Body of pancreas (tissue), 4 donors: ENCODE measurements at regions not wholly inside any gene's neighbourhood (a gene's known extent, or its start where the extent isn't known, plus 50 kb on each side); places are given as distances from the start of the nearest gene placed in this dataset.

Source experiments
- ATAC-seq: fragments of 150-250 bp; one replicate; pipeline ENCODE4 v1.9.1; 2016
- DNase-seq, 4 donors: peaks; one replicate each; pipeline ENCODE4 v3.0.0-alpha.2; 2019
- H3K27ac ChIP-seq, 4 donors: fragments of 200-600 bp; sonication (generic); 1 replicate in 3 of 4; 2 replicates in 1 of 4; pipeline versions ENCODE4 v1.5.1 to v1.6.1; 2016 to 2019; ENCODE audit warnings: mild to moderate bottlenecking in 1 of 4, mixed read lengths in 1 of 4, moderate library complexity in 1 of 4
- H3K27me3 ChIP-seq, 2 donors: fragments of 200-600 bp; sonication (generic); one replicate each; pipeline ENCODE4 v1.6.0; 2016; ENCODE audit warnings: mild to moderate bottlenecking in 1 of 2
- H3K36me3 ChIP-seq, 2 donors: fragments of 200-600 bp; sonication (generic); replicated peaks in 1 of 2; 2 replicates each; pipeline ENCODE4 v1.5.1; 2016; ENCODE audit warnings: low read depth in 2 of 2; ENCODE audit not compliant: insufficient read depth in 1 of 2
- H3K4me1 ChIP-seq: fragments of 200-600 bp; sonication (generic); one replicate; pipeline ENCODE4 v1.6.0; 2016
- H3K4me3 ChIP-seq, 2 donors: fragments of 200-600 bp; sonication (generic); 1 replicate in 1 of 2; 2 replicates in 1 of 2; pipeline ENCODE4 v1.5.1; 2016 to 2019
- H3K9me3 ChIP-seq, 3 donors: fragments of 200-600 bp; sonication (generic); 1 replicate in 2 of 3; 2 replicates in 1 of 3; pipeline ENCODE4 v1.5.1; 2016
- CTCF ChIP-seq, 7 experiments: fragments of 450-650 bp in 4 of 7; fragments of 200-600 bp in 3 of 7; sonication (generic) in 3 of 7; IDR thresholded peaks; one replicate each; pipeline ENCODE4 v1.5.1; 2016 to 2019; ENCODE audit warnings: antibody characterized with exemption in 7 of 7
- POLR2A ChIP-seq, 3 donors: fragments of 450-650 bp; IDR thresholded peaks; one replicate each; pipeline ENCODE4 v1.6.1; 2016; ENCODE audit warnings: antibody characterized with exemption in 3 of 3, mild to moderate bottlenecking in 2 of 3
- WGBS, 2 donors: methylation state at CpG; one replicate each; pipeline ENCODE4 v1.1.5; 2017; 5-methylcytosine and 5-hydroxymethylcytosine counted together
- intact Hi-C: fragments of 100-400 bp; cut with DNase I; formaldehyde crosslinking; loops from one replicate; pipeline ENCODE4 v1.15.1; 2023

- Histone ChIP-seq H3K27ac (no peak overlapping the region), H3K4me3 (no peak overlapping the region), H3K9me3 (no peaks in the 10 kb centered on the region), H3K36me3 (no peaks in the 10 kb centered on the region), H3K27me3 (no peaks in the 10 kb centered on the region), H3K4me1 (no peaks in the 10 kb centered on the region)
- WGBS, 2 donors: 63 to 74% methylated on average over 4 of the region's 4 CpGs
- DNase-seq (no peak), ATAC-seq (peak; percentile 56)
- intact Hi-C loops: no loop called here
- no peak for TF ChIP-seq CTCF (IDR thresholded peaks at IDR 0.05)
Observed at GRCh38 chr13:80436571-80437169, 95.7 kb upstream of the SPRY2 start.

GRCh38 chr13:80430561-80430960 is 89.6 kb upstream of the SPRY2 start:
- Histone ChIP-seq H3K4me1 (no peaks in the 10 kb centered on the region), H3K27me3 (no peaks in the 10 kb centered on the region), H3K9me3 (no peaks in the 10 kb centered on the region), H3K27ac (no peak overlapping the region), H3K4me3 (no peak overlapping the region), H3K36me3 (no peaks in the 10 kb centered on the region)
- no peak for ATAC-seq
- no peak for DNase-seq
- TF ChIP-seq CTCF (IDR thresholded peaks at IDR 0.05): no peak
- intact Hi-C loops: no loop called here

GRCh38 chr13:80428349-80429096 is 87.6 kb upstream of the SPRY2 start:
- H3K9me3 ChIP-seq: peaks cover 0 to 8% (median 0%) of the 10 kb centered on the region in 3 donors
- H3K4me1 ChIP-seq: no peaks in the 10 kb centered on the region
- H3K27me3 ChIP-seq: no peaks in the 10 kb centered on the region
- 81 to 84% methylated on average over 3 of the region's 3 CpGs for WGBS, 2 donors
- H3K4me3 ChIP-seq: no peak overlapping the region
- H3K27ac ChIP-seq: no peak overlapping the region
- no peak for ATAC-seq
- TF ChIP-seq POLR2A (IDR thresholded peaks at IDR 0.05): no peak
- no peak for TF ChIP-seq CTCF (IDR thresholded peaks at IDR 0.05)
- DNase-seq: no peak
- H3K36me3 ChIP-seq: no peaks in the 10 kb centered on the region
- intact Hi-C loops: no loop called here

GRCh38 chr13:80419416-80419815 is 78.5 kb upstream of the SPRY2 start:
- 73 to 79% methylated on average over 2 of the region's 2 CpGs for WGBS, 2 donors

More at GRCh38 chr13:80419416-80419815, 78.5 kb upstream of the SPRY2 start:
- TF ChIP-seq POLR2A (IDR thresholded peaks at IDR 0.05) (no peak), CTCF (IDR thresholded peaks at IDR 0.05) (no peak)
- ATAC-seq: no peak
- no peak for DNase-seq
- H3K27ac ChIP-seq: no peak overlapping the region
- intact Hi-C loops: no loop called here
- no peaks in the 10 kb centered on the region for H3K36me3 ChIP-seq
- H3K27me3 ChIP-seq: no peaks in the 10 kb centered on the region
- no peak overlapping the region for H3K4me3 ChIP-seq
- H3K9me3 ChIP-seq: peaks cover 0 to 7% (median 0%) of the 10 kb centered on the region in 3 donors
- H3K4me1 ChIP-seq: no peaks in the 10 kb centered on the region
